HG02571 (cell line): ENCODE measurements at regions not wholly inside any gene's neighbourhood (a gene's known extent, or its start where the extent isn't known, plus 50 kb on each side); places are given as distances from the start of the nearest gene placed in this dataset.

ENCODE experiments used
- ATAC-seq: cut with Tn5 transposase; IDR thresholded peaks from one replicate; pipeline ENCODE4 v1.9.1; 2021; ENCODE audit warnings: mild to moderate bottlenecking, moderate library complexity; ENCODE audit not compliant: unreplicated experiment

DNA sequence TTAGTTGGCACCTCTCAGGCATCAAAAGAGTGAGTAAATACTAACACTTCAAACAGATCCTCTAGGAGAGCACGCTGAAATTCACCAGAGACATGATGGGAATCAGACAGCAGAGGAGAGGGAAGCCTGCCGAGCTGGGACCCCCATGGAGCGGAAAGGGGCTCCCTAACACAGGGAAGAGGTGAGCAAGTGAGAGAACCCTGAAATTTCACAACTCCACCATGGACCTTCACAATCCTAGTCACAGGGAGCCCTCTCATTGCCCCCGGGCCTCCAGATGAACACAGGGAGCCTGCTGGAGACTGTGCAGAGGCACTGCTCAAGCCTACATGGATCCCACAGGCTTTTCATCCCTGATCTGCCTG lies 59.2 kb upstream of the ANTXRL start:
- no peak for ATAC-seq

- no peak for ATAC-seq
Measured at GRCh38 chr10:46227936-46228562, 58.7 kb upstream of the ANTXRL start.

- peak; percentile 76 for ATAC-seq
Measured at GRCh38 chr10:46228563-46229071, 58.2 kb upstream of the ANTXRL start.

DNA sequence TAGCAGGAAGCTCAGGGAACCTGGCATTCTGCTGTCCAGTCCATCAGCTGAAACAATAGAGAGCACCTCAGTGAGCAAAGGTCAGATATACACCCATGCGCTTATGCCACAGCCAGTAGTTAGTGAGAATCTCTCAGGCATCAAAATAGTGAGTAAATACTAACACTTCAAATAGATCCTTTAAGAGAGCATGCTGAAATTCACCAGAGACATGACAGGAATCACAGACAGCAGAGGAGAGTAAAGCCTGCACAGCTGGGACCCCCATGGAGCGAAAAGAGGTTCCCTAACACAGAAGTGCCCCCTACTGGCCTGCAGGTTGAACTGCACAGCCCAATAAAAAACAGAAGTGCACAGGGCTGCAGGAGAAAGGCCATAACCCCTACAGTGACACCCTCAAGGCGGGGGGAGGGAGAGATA lies 57.6 kb upstream of the ANTXRL start:
- no peak for ATAC-seq

DNA sequence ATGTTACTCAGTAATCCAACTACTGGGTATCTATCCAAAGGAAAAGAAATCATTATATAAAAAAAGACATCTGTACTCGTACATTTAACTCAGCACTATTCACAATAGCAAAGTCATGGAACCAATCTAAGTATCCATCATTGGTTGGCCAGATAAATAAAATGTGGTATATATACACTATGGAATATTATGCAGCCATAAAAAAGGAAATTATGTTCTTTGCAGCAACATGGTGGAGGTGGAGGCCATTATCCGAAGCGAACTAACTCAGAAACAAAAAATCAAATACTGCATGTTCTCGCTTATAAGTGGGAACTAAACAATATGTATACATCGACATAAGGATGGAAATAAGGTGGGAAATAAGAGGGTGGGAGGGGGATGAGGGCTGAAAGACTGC lies 56.2 kb upstream of the ANTXRL start:
- no peak for ATAC-seq

DNA sequence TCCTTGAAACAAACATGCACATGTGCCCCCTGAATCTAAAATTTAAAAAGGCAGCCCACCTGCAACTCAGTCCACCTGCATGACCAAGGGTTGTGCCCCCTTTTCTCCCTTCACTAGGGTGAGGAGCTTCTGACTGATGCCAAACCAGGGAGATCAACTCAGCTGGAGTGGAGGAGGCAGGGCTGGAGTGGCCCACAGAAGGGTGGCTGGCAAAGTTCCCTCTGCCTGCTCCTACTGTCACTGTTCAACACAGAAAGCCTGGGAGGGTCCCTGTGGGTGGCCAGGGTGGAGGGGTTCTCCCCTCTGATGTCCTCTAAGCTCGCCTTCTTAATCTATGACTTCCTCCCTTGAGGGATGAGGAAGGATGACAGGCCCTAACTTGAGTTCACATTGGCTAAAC lies 55.7 kb upstream of the ANTXRL start:
- ATAC-seq: no peak

DNA sequence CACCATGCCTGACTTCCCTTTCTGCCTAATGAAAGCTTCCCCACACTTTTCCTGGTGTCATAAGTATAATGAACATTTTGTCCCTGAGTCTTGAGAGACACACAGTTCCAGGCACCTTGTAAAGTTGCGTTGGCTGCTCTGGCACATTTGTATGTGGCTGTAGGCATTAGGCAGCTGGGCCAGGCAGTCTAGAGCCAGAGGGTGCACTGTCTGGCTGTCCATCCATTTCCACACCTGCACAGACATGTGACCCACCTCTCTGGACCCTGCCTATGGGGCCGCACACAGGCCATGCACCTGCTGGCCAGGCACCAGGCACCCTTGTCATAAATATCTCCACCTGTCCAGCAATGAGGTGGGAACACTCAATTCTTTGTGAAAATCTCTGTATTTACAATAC lies 54.7 kb upstream of the ANTXRL start:
- ATAC-seq: no peak

DNA sequence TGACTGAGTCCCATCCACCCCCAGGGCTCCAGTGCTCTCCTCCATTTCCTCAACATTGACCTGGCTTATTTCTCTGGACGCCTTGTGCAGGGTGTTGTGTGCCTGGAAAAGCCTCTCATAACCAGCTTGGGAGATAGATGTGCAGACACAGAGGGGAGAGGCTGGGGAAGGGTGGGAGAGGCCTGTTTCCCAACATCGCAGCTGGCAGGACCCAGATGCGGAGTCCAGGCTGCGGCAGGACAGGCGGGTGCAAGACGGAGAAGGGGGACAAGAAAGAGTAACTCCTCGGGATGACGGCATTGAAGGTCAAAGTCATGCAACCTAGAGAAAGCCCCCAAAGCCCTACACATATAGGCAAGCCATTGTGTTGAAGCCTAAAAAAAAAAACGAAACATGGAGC lies 54.1 kb upstream of the ANTXRL start:
- ATAC-seq: no peak

DNA sequence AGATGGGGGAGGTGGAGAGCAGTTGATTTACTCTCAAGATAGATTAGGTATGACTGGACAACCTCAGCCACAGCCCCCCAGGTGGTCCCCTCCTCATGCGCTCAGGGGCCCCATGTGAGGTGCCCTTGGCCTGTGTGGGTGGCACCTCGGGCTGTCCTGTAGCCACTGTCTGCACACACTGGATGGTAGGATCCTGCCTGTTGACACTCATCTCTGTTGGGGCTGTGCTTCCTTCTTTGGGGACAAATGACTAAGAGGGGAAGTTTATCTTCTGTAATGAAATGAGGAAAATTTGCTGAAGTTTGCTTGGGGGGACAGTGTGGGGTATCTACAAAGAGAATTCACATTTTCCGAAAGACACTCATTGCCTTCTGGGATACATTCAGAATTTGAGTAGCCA lies 53.6 kb upstream of the ANTXRL start:
- no peak for ATAC-seq

- ATAC-seq: no peak
Measured at GRCh38 chr10:46234026-46234425, 52.8 kb upstream of the ANTXRL start.

- no peak for ATAC-seq
Measured at GRCh38 chr10:46234431-46235060, 52.3 kb upstream of the ANTXRL start.

DNA sequence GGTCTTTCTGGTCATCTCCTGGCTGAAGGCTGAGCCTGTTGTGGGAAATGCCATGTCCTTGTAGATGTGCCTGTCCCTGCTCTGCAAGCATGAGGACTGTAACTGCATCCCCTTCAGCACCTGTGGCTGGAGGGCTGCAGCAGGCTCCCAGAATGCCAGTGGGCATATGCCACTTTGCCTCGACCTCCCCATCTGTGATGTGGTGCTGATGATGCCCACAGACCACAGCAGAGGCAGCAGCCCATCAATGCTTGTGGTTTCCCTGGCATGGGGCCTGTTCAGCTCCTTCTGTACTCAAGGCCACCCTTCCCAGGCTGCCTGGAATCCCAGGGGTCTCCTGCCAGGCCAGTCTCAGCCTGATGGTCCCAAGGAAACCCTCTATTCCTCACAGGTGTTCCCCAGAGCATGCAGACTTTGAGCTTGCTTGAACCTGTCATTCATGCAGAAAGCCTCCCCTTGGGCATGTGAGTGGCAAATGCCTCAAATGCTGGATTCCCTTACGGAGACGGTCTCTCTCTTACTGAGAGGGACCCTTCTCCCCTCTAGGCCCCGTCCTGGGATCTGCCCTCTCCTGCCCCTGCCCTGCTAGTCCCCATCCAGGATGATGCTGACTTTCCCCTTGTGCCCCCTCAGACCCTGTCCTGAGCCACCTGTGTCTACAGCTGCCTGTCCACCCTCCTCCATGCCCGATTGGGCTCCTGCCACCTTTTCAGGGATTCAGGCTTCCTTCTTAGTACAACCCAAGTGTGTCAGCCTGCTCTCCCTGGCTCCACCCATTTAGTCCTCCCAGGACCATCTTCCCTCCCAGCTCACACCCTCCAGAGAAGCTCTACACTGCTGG lies 50.9 kb upstream of the ANTXRL start:
- no peak for ATAC-seq

DNA sequence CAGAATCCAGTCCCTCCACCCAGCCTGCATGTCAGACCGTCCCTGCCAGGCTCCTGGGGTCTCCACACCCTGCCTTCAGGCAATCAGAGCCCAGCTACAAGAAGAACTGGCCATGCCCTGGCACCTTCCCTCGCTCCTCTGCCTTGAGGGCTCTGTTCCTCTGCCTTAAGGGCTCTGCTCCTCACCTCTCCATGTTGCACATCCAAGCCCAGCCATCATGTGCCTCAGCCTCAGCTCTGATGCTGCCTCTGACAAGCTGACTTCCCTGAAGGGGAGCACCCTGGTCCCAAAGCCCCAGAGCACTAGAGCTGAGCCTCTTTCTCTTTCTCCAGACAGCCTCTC lies 50.3 kb upstream of the ANTXRL start:
- no peak for ATAC-seq

DNA sequence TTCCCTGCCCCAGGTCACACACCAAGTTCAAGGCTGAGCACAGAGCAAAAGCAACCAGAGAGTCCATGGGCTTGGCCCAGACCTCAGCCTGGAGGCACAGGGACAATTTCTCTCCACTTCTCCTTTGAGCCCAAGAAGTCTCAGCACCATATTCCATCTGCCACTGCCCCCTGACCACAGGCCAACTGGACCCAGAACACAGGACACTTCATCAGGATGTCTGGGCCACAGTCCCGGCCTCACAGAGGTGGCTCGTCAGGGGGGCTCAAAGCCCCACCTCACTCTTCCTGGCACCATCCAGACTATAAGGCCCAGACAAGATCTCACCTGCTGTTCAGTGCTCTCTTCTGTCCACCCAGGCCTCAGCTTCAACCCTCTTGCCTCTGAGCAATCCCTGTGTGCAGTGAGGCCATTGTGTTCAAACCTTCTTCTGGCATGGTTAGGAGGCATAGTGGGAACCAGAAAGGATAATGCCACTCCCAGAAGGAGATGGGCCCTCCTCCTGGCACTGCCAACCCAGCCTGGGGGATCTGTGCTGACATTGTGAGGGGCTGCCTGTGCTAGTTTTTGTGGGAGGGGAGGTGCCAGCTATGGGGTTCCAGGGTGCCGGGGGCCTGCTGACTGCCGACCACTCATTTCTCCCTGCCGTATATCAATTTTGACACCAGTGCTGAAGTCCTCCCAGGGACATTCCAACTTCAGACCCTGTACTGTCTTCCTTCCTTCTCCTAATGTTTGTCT lies 49.7 kb upstream of the ANTXRL start:
- no peak for ATAC-seq
